Fibroblast of gingiva (primary cell): ENCODE measurements at regions not wholly inside any gene's neighbourhood (a gene's known extent, or its start where the extent isn't known, plus 50 kb on each side); places are given as distances from the start of the nearest gene placed in this dataset.

ENCODE experiments used
- DNase-seq: peaks from one replicate; pipeline ENCODE4 v3.0.0-alpha.2; 2011; ENCODE audit warnings: low read depth

DNA sequence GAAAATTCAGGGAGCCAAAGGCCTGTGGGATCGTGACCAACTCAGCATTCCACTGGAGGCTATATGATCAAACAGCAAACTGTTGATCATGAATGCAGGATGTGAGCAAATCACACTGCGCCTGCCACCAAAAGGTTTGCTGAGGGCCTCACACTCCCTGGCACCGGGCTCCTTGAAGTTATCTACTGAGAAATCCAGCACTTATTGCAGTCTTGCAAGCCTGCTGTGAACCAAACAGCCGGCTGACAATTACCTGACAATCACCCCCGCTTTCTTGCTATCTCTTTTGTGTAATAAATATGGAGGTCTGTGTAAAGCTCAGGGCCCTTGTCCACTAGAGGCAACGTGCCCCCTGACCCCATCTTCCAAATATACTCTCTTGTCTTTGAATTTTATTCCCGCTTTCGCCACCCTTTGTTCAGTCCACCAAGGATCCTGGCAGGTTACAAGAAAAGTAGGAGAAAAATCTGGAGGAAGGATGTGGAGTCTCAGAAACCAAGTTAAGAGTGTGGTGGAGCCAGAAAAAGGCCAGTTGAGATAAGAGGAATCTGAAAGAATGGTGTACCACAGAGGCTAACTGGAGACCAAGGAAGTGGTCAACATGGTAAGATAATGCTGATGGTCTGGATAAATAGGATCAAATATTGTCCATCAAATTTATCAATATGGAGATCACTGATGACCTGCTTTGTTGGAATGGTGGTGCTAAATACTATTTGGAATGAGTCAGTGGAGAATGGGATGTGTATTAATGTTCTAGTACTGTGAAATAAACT lies 229.2 kb downstream of the ALX1 start:
- DNase-seq, result no peak

DNA sequence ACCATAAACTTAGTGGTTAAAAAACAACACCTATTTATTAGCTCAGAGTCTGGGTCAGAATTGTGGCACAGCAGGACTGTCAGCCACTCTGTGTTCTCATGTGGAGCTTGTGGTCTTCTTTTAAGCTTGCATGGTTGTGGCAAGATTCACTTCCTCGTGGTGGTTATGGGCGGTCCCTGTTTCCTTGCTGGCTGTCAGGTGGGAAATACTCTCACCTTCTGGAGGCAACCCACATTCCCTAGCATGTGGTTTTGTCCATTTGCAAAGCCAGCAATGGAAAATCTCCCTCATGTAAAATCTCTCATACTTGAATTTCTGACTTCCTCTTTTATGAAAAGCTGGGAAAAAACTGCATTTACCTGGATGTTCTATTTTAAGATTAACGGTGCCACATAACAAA lies 229.8 kb downstream of the ALX1 start:
- DNase-seq, result no peak

DNA sequence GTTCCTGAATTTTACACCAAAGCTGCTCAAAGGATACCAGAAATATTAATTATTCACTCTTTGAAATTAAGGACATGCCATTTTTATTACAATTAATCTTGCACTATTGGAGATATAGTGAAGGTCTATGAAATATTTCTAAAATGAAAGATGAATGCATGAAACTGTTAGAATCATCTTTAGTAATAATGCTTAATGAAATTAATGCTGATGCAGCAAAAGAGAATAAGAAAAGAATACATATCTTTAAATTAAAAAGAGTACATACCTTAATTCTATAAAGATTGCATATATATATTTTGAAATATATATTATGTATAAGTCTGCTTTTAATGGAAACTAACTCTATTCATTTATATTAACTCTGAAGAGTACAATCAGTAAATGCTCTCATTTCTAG lies 236.0 kb downstream of the ALX1 start:
- DNase-seq, result no peak

- no peak for DNase-seq
Measured at GRCh38 chr12:85516667-85517325, 236.8 kb downstream of the ALX1 start.

GRCh38 chr12:85519163-85519562 lies 239.1 kb downstream of the ALX1 start:
- no peak for DNase-seq

GRCh38 chr12:85523197-85523596 lies 243.2 kb downstream of the ALX1 start:
- no peak for DNase-seq

- DNase-seq, result no peak
Measured at GRCh38 chr12:85527192-85527591, 247.2 kb downstream of the ALX1 start.

DNA sequence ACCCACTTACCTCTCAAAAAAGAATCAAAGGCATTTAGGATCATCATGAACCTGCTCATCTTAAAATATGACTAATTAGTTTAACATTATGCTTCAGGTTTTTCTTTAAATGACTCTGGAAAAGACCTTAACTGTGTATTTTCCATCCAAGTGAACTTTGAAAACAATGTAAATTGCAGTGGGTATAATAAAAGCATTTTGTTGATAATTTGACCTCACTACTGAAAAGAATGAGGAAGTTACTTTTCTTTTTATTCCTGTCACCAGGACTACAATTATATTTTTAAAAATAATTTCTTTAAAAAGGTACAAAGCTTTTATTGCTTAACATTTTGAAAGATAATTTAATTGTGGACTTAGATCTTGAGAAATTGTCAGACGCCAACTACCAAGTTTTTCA lies 249.9 kb downstream of the ALX1 start:
- no peak for DNase-seq

- no peak for DNase-seq
Measured at GRCh38 chr12:85530456-85530855, 250.4 kb downstream of the ALX1 start.

DNA sequence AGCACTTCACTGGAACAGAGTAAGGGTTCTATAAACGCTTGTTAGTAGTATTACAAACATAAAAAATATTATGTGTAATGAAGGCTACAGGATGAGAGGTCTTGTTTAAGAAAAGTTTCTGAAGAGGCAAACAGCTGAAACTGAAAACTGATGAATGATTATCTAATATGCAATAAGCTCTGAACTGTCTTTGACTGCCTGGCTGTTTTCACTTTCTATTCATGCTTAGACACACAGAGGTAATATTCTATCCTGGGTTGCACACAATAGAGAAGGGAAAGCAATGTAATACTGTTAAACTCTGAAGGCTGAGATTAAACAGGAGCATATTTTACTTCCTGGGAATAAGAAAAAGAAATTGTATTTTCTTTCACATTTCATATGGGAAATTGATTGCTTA lies 251.3 kb downstream of the ALX1 start:
- DNase-seq, result no peak

DNA sequence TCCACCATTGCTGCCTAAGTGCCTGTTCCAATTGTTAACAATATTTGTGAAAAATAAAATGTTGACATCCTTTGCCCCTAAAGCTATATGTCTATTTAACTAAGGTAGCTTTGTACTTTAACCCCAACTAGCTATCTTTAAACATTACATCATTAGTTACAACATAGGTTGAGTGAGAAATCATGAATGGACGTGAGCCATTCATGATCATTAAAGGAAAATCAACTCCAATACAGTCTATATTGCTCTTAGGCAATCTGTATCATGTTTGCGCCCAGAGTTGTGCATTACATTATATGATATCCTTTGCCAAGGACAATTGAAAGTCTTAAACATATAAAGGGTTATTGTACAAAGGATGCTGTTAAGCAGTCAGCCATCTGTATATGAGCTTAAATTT lies 269.6 kb downstream of the ALX1 start:
- DNase-seq, result no peak

DNA sequence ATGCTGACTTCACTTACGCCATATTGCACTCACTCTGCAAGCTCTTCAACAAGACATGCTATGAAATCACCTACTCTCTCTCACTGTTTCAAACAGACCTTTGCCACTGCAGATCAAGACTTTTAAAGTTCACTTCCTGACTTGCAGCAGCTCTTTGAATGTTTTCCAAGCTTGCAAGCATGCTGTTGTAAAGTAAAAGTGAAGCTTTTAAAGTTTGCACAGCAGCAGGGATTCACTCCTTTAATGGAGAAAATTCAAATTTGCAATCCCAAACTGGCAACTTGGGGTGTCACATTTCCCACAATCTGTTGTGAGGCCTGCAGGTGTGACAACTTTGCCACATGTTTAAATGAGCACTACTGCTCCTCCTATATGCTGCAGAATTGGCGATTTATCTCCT lies 270.9 kb downstream of the ALX1 start:
- no peak for DNase-seq

- no peak for DNase-seq
Measured at GRCh38 chr12:85552461-85552860, 272.4 kb downstream of the ALX1 start.

- no peak for DNase-seq
Measured at GRCh38 chr12:85557850-85558249, 277.8 kb downstream of the ALX1 start.

GRCh38 chr12:85558684-85559083 lies 277.5 kb downstream of the RASSF9 start:
- no peak for DNase-seq

- no peak for DNase-seq
Measured at GRCh38 chr12:85559127-85559526, 277.1 kb downstream of the RASSF9 start.

DNA sequence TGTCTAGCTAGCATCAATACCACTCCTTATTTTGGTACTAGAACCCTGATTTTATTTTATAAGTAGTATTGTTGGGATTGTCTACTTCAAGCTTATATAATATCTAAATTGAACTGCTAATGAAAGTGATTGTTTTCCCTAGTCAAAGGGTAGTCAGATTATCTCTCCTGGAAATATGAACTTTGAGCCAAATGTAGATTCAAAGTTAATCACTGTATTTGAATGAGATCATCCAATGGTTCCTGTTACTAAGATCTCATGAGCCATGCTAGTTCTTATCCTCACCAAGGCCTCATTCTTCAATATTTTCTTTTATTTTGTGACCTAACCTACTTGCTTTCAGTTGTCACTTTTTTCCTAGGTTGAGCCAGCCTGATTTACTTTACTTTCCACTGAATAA lies 276.7 kb downstream of the RASSF9 start:
- DNase-seq, result no peak

DNA sequence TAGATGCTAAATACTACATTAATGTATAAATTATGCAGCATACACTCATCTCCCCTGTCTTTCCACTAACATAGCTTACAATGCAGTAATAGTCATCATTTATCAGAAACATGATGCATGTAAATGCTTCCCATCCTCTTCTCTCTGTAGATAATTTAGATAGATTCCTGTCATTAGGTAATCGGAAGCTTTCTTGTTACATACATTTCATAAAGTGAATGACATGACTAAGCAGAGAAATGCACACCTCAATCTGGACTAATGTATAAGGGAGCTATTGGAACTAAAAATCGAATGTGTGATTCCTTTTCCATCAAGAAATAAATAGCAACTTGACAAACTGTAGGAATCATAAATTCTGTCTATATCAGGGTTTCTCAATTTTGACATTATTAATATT lies 273.4 kb downstream of the RASSF9 start:
- DNase-seq, result no peak

- DNase-seq, result no peak
Measured at GRCh38 chr12:85564786-85565185, 271.4 kb downstream of the RASSF9 start.

- DNase-seq, result no peak
Measured at GRCh38 chr12:85568395-85569103, 267.7 kb downstream of the RASSF9 start.

GRCh38 chr12:85569261-85569660 lies 266.9 kb downstream of the RASSF9 start:
- no peak for DNase-seq

DNA sequence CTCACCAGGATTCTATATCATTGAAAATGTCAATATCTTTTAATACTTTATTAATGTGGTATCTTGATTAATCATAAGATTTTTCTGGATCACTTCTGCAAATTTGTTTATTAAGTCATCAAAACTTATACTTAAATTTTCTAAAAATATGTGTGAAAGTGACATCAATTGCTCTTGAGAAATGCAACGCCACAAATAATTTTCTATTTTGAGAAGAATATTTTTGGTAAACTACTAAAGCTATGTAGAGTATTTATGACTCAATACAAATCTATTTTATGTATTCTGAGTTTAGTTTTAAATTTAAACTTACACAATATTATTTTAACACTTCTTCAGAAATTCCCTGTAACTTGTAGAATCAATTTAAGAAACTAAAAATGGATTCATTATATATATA lies 263.3 kb downstream of the RASSF9 start:
- no peak for DNase-seq

GRCh38 chr12:85573635-85574214 lies 262.5 kb downstream of the RASSF9 start:
- DNase-seq, result no peak
